Adrenal gland (tissue), 5 donors: ENCODE measurements at regions not wholly inside any gene's neighbourhood (a gene's known extent, or its start where the extent isn't known, plus 50 kb on each side); places are given as distances from the start of the nearest gene placed in this dataset.

Experiments
- POLR2A ChIP-seq, 2 donors: fragments of 450-650 bp; IDR thresholded peaks; one replicate each; pipeline ENCODE4 v1.6.1; 2017; ENCODE audit warnings: antibody characterized with exemption in 2 of 2, mild to moderate bottlenecking in 2 of 2, moderate library complexity in 1 of 2
- TF ChIP-seq, protein P1 (sequence below), 6 experiments: fragments of 450-650 bp in 4 of 6; fragments of 200-600 bp in 2 of 6; sonication (generic) in 1 of 6; IDR thresholded peaks; 1 replicate in 5 of 6; 2 replicates in 1 of 6; pipeline versions ENCODE4 v1.5.1 to v1.8.0; 2016 to 2021; ENCODE audit warnings: antibody characterized with exemption in 6 of 6, mild to moderate bottlenecking in 2 of 6, moderate library complexity in 1 of 6
- donor health status: DM: no; HTN: no; CAD: no.

DNA sequence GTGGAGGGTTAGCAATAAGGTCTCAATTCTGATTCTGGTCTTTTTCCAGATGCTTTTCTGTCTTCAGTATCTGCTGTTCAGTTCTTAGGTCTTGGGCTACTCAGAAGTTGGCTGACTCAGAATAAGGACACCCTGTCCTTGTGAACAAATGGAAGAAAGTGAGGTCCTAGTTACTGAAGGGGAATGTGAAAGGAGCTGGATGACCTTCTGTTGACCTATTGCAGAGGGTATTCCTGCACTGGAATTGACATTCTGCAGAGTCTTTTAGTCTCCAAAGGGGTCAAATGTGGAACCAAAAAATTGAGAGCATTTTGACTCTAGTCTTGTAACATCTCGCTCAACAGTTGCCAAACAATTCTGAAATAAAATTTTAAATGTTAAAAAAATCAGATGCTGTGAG lies 63.0 kb downstream of the CCR1 start:
- TF ChIP-seq, protein P1, sequence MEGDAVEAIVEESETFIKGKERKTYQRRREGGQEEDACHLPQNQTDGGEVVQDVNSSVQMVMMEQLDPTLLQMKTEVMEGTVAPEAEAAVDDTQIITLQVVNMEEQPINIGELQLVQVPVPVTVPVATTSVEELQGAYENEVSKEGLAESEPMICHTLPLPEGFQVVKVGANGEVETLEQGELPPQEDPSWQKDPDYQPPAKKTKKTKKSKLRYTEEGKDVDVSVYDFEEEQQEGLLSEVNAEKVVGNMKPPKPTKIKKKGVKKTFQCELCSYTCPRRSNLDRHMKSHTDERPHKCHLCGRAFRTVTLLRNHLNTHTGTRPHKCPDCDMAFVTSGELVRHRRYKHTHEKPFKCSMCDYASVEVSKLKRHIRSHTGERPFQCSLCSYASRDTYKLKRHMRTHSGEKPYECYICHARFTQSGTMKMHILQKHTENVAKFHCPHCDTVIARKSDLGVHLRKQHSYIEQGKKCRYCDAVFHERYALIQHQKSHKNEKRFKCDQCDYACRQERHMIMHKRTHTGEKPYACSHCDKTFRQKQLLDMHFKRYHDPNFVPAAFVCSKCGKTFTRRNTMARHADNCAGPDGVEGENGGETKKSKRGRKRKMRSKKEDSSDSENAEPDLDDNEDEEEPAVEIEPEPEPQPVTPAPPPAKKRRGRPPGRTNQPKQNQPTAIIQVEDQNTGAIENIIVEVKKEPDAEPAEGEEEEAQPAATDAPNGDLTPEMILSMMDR (IDR thresholded peaks at IDR 0.05), result no peak
- TF ChIP-seq POLR2A (IDR thresholded peaks at IDR 0.05), result no peak
